GM12892 (cell line): ENCODE measurements at regions not wholly inside any gene's neighbourhood (a gene's known extent, or its start where the extent isn't known, plus 50 kb on each side); places are given as distances from the start of the nearest gene placed in this dataset.

Experiments used
- POLR2A ChIP-seq: IDR thresholded peaks from 2 replicates; pipeline ENCODE4 v1.6.1; 2011; ENCODE audit warnings: low read depth, low read length, control low read depth
- TAF1 ChIP-seq: IDR thresholded peaks from 2 replicates; pipeline ENCODE4 v1.6.1; 2011; ENCODE audit warnings: low read depth, mild to moderate bottlenecking, control low read depth, low read length, borderline replicate concordance

DNA sequence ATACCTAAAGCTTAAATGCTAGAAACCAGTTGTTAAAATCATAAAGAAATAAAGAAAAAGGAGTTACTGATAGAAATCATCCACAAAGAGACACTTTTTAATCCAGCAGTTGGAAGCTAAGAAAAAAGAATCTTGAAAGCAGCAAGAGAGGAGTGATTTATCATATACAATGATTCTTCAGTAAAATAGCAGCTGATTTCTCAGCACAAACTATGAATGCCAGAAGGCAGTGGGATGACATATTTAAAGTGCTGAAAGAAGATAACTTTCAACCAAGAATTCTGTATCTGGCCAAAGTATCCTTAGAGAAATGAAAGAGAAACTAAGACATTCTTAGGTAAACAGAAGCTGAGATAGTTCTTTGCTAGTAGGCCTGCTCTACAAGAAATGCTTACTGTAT lies 366.0 kb downstream of the HTR1A start:
- TF ChIP-seq POLR2A (no peak), TAF1 (no peak)
